Endothelial cell of umbilical vein (primary cell): ENCODE measurements at regions not wholly inside any gene's neighbourhood (a gene's known extent, or its start where the extent isn't known, plus 50 kb on each side); places are given as distances from the start of the nearest gene placed in this dataset.

ENCODE experiments used
- EZH2 ChIP-seq: IDR thresholded peaks from 2 replicates; pipeline ENCODE4 v1.6.1; 2012; ENCODE audit warnings: borderline replicate concordance, low read depth, mild to moderate bottlenecking, moderate library complexity, low read length, inconsistent platforms; ENCODE audit not compliant: severe bottlenecking
- GATA2 ChIP-seq: IDR thresholded peaks from 2 replicates; pipeline ENCODE4 v1.7.0; 2011; ENCODE audit warnings: low read depth, mild to moderate bottlenecking, moderate library complexity, mixed read lengths, low read length; ENCODE audit not compliant: insufficient read length, insufficient read depth
- TF ChIP-seq, protein P1 (sequence below), 2 donors: IDR thresholded peaks; 1 replicate in 1 of 2; 2 replicates in 1 of 2; pipeline ENCODE4 v1.5.1; 2011; ENCODE audit warnings: low read length in 2 of 2, mild to moderate bottlenecking in 2 of 2, moderate library complexity in 2 of 2, control low read depth in 1 of 2, inconsistent platforms in 1 of 2, low read depth in 1 of 2; ENCODE audit not compliant: insufficient read depth in 1 of 2; ENCODE audit errors: extremely low read depth in 1 of 2

DNA sequence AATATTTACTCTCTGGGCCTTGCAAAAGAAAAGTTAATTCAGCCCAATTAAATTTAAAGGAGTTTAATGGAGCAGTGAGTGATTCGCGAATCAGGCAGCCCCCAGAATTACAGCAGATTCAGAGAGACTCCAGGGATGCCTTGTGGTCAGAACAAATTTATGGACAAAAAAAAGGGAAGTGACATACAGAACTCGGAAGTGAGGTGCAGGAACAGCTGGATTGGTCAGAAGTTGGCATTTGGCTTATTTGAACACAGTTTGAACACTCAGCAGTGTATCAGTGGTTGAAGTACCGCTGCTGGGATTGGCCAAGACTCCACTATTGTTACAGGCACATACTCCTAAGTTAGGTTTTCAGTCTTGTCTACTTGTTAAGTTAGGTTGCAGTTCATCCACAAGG is 145.0 kb upstream of the GAP43 start:
- TF ChIP-seq EZH2 (no peak), GATA2 (no peak)
- TF ChIP-seq, protein P1, sequence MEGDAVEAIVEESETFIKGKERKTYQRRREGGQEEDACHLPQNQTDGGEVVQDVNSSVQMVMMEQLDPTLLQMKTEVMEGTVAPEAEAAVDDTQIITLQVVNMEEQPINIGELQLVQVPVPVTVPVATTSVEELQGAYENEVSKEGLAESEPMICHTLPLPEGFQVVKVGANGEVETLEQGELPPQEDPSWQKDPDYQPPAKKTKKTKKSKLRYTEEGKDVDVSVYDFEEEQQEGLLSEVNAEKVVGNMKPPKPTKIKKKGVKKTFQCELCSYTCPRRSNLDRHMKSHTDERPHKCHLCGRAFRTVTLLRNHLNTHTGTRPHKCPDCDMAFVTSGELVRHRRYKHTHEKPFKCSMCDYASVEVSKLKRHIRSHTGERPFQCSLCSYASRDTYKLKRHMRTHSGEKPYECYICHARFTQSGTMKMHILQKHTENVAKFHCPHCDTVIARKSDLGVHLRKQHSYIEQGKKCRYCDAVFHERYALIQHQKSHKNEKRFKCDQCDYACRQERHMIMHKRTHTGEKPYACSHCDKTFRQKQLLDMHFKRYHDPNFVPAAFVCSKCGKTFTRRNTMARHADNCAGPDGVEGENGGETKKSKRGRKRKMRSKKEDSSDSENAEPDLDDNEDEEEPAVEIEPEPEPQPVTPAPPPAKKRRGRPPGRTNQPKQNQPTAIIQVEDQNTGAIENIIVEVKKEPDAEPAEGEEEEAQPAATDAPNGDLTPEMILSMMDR (IDR thresholded peaks at IDR 0.05; ENCODE audit: extremely low read depth in 1 of 2, insufficient read depth in 1 of 2, low read depth in 1 of 2, low read length in 2 of 2): no peak
